Amniotic epithelial cell (primary cell): ENCODE measurements at regions not wholly inside any gene's neighbourhood (a gene's known extent, or its start where the extent isn't known, plus 50 kb on each side); places are given as distances from the start of the nearest gene placed in this dataset.
"Not testable (repeated sequence)": the region's sequence is repeated elsewhere in the genome, so short reads cannot be mapped to it uniquely, and the experiment has no call there.

Source experiments
- DNase-seq: peaks from one replicate; pipeline ENCODE4 v3.0.0-alpha.2; 2010; ENCODE audit warnings: low read depth

DNA sequence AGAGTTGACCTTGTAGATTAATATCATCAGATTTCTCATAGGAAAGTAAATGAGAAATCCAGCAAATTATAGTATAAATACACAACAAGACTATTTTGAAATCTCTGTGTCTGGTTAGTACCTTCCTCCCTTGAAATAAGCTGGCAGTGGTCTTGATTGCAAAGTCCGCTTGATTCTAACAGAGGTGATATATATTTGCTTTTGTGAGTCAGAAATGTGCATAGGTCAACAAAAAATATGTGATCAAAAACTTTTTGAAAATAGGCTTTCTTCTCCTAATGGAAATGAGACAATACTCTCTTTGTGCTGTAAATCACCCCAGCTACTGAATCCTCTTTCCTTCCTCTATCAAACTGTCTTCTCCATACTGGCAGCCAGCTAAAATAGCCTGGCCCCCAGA lies 749.2 kb upstream of the CDH10 start:
- DNase-seq: no peak

GRCh38 chr5:25393256-25393655 lies 748.5 kb upstream of the CDH10 start:
- no peak for DNase-seq

DNA sequence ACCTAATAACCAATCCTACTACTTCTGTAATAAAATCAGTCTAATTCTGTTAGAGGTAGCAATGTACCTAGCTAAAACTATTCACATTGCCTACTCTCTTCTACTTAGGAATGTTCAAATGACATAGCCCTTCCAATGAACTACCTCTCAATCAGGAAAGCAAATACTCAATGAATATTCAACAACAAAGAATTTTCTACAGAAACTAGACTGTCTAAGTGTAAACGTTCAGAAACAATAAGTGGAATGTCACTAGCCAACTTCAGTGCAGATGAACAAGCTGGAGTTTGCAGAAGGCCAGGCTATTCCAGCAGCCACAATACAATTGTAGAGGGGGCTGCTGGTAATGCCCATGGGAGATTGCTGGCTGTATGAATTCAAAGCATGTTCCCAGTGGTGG lies 743.2 kb upstream of the CDH10 start:
- DNase-seq: no peak

GRCh38 chr5:25362799-25363198 lies 718.0 kb upstream of the CDH10 start:
- DNase-seq: no peak

DNA sequence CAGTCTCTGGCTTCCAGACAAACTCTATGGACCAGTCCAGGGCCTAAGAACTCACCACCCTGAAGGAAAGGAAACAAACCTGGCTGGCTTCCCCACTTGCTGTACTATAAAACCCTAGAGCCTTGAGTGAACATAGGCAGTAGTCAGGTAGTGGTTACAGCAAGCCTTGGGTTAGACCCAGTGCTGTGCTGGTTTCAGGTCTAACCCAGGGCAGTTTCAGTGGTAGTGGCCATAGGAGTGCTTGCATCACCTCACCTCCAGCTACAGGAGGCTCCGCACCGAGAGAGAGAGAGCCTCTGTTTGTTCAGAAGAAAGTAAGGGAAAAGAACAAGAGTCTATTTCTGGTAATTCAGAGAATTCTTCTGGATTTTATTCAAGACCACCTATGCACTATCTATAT lies 714.1 kb upstream of the CDH10 start:
- DNase-seq: no peak

- DNase-seq: no peak
These were observed 712.8 kb upstream of the CDH10 start for GRCh38 chr5:25357605-25358004.

DNA sequence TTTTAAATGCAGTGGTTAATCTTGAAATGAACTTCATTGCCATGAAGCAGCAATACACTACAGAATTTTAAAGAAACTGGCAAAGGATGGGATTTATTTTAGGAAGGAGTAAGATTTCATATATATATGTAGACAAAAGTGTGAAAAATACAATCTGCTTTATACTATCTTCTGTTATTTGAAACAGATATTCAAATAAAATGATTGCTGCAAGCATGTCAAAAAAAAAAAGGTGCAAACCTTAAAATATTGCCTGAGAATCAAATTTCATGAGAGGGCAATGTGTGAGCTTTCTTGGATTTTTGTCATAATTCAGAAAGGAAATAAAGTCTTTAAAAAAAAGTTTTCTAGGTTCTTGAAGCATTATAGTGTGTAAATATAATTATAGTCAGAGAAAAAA lies 705.0 kb upstream of the CDH10 start:
- DNase-seq: no peak

DNA sequence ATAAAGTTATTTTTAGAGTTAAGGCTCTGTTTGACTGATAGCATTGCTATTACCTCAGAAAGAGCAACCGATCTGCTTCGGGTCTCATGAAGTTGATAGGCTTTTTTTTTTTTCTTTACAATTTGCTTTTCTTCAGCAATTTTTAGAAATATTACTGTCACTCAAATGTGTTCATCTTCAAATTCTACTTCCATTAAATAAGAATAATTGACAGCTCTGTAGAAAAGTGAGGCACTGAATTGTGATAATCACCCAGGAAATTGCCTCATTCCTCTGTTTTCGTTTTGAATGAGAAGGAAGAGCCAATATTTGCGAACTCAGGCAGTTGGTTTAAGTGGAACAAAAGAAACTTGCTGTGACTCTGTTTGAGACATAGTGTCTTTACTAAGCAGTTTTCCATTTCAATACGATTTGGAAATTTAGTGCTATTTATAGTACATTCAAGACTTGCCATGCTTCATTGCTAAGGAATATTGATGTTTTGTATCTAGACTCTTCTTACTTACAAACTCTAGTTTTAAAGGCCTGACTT lies 700.5 kb upstream of the CDH10 start:
- no peak for DNase-seq

DNA sequence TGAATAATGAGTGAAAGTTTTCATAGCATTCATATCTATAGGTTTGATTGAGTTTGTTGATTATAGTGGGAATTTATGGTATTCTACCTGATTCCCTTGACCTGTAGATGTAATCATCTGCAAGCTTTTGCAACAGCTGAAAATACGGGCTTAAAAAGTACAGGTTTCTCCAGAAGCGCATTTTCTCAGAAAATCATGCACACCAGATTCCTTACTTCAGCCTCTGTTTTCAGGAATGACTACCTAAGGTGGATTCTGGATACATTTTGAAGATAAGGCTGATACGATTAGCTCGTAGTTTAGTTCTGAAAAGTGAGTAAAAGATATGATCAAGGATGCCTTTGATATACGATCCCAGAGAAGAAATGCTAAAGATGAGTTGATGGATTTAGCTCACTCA lies 694.8 kb upstream of the CDH10 start:
- no peak for DNase-seq

DNA sequence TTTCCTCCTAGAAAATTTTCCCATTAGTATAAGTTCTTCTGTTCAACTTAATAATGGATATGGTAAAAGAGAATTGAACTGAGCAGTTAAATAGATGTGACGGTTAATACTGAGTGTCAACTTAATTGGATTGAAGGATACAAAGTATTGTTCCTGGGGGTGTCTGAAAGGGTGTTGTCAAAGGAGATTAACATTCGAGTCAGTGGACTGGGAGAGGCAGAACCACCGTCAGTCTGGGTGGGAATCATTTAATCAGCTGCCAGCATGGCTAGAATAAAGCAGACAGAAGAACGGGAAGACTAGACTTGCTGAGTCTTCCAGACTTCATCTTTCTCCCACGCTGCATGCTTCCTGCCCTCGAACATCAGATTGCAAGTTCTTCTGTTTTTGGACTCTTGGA lies 689.6 kb upstream of the CDH10 start:
- no peak for DNase-seq

- no peak for DNase-seq
These were observed 685.9 kb upstream of the CDH10 start for GRCh38 chr5:25330721-25331120.

DNA sequence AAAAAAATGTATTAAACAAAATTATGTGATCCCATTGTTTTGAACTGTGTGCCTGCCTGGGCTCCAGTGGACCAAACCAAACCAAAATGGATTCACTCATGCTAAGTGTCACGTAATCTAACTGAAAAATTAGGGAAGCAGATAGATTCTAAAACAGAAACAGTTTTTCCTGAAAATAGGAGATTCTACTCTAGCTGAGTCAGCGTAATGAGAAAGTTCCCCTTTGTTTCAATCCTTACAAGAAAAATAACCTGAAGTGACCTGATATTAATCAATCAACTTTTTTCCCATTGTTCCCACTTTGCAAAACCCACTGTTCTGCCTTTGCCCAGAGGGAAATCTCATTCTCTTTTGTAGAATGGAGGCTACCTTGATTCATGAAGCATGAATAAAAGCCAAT lies 682.4 kb upstream of the CDH10 start:
- DNase-seq: no peak

DNA sequence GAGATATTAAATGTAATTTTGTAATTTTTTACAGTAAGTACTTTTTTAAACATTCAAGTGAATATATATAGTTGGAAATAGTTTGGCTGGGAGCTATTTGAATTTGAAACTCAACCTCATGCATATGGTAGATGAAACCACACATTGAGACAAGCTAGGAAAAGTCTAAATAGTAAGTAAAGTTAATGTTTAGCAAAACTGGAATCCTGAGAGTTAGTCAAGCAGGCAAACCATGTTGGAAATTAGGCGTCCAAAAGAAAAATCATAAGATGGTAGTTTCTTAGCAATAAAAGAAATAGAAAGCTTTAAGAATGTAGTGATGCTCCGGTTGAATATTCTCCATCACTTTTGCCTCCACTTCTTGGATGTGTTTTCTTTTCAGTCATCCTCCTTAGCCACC lies 657.1 kb upstream of the CDH10 start:
- no peak for DNase-seq

DNA sequence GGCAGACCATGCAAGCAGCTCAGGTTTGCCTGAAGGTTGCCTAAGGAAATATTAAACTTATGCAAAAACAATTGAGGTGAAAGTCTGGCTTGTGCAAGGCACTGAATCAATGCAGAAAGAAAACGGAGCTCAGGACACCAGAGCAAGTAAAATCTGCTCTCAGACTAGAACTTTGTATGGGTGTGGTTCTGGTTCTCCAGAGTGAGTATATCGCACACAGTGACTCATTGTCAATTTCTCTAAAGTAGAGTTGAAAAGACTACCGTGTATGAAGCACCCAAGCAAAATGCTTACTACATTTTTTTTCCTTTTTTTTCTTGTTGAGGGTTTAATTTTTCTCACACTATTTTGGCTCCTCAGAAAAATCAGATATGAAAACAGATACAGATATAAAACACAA lies 650.3 kb upstream of the CDH10 start:
- DNase-seq: no peak

- DNase-seq: not testable (repeated sequence)
These were observed 645.0 kb upstream of the CDH10 start for GRCh38 chr5:25289766-25290165.

- DNase-seq: no peak
These were observed 641.5 kb upstream of the CDH10 start for GRCh38 chr5:25286319-25286718.

DNA sequence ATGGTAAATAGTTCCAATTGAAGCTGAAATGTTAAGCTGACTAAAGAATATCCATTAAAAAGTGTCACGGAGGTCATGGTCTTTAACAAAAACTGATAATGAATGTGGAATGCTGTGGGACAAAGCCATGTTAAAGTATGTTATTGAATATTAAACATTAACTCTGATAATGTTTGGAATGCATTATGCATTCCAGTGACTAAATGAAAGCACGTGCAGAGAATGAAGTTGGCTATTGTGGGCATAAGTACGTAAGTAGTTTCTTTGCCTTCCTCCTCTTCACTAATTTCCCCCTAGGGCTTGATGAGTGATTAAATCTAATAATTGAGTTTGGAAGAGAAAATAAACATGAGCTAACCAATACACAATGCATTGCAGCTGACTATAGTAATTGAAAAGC lies 640.4 kb upstream of the CDH10 start:
- no peak for DNase-seq

- DNase-seq: not testable (repeated sequence)
These were observed 618.7 kb upstream of the CDH10 start for GRCh38 chr5:25263507-25263906.

DNA sequence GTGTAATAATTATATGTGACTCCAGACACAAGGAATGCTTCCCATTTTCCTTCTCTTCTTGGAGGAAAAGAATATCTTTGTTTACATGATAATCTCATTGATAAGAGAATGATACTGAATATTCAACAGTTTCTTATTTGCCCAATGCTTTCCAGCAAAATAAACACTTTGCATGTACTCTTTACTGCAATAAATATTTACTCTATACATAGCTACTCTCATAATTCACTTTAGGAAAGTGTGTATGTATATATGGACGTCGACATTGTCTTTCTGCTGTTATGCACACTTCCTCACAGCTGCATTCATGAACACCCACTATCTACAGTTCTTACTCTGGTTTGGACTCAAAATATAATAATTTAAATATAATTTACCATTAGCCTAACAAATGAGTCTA lies 617.4 kb upstream of the CDH10 start:
- DNase-seq: no peak

- DNase-seq: no peak
These were observed 610.4 kb upstream of the CDH10 start for GRCh38 chr5:25255128-25255527.

GRCh38 chr5:25241981-25242380 lies 597.2 kb upstream of the CDH10 start:
- no peak for DNase-seq

DNA sequence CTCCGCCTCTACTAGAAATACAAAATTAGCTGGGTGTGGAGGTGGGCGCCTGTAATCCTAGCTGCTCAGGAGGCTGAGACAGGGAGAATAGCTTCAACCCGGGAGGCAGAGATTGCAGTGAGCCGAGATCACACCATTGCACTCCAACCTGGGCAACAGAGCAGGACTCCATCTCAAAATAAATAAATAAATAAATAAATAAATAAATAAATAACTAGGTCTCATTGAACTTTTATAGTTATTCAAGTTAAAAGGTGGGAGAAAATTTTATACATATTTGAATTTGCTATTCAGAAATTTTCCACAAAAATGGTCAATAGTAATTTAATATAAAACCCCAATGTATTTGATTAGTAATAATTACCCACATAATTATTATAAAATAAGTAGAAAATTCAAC lies 593.9 kb upstream of the CDH10 start:
- DNase-seq: not testable (repeated sequence)

GRCh38 chr5:25224316-25224982 lies 579.7 kb upstream of the CDH10 start:
- DNase-seq: no peak

GRCh38 chr5:25199902-25200301 lies 555.1 kb upstream of the CDH10 start:
- DNase-seq: not testable (repeated sequence)
